Endodermal cell (in vitro differentiated cells): ENCODE measurements at regions not wholly inside any gene's neighbourhood (a gene's known extent, or its start where the extent isn't known, plus 50 kb on each side); places are given as distances from the start of the nearest gene placed in this dataset.

Source experiments
- DNase-seq: peaks from one replicate; pipeline ENCODE4 v3.0.0-alpha.2; 2017
- H3K27ac ChIP-seq: 2 replicates; pipeline ENCODE4 v1.5.1; 2013; ENCODE audit warnings: mild to moderate bottlenecking, low read depth, low read length, moderate library complexity
- H3K27me3 ChIP-seq: 2 replicates; pipeline ENCODE4 v1.6.1; 2013; ENCODE audit warnings: mild to moderate bottlenecking, low read length, moderate library complexity; ENCODE audit not compliant: insufficient read depth, control insufficient read depth, poor library complexity, severe bottlenecking
- H3K36me3 ChIP-seq: 2 replicates; pipeline ENCODE4 v1.7.0; 2013; ENCODE audit warnings: mild to moderate bottlenecking, low read length, moderate library complexity; ENCODE audit not compliant: control insufficient read depth, insufficient read depth
- H3K4me1 ChIP-seq: one replicate; pipeline ENCODE4 v1.7.0; 2013; ENCODE audit warnings: low read length; ENCODE audit not compliant: control insufficient read depth, insufficient read depth
- H3K4me3 ChIP-seq: 2 replicates; pipeline ENCODE4 v1.5.1; 2013; ENCODE audit warnings: mild to moderate bottlenecking, low read length, moderate library complexity
- H3K9ac ChIP-seq: 2 replicates; pipeline ENCODE4 v1.6.1; 2013; ENCODE audit warnings: mild to moderate bottlenecking, low read length, moderate library complexity; ENCODE audit not compliant: poor library complexity, severe bottlenecking; ENCODE audit errors: extremely low read depth
- H3K9me3 ChIP-seq: 2 replicates; pipeline ENCODE4 v1.6.1; 2013; ENCODE audit warnings: mild to moderate bottlenecking, low read length, moderate library complexity; ENCODE audit not compliant: control insufficient read depth
- H3K27ac Mint-ChIP-seq: 2 replicates; pipeline ENCODE4 v1.8.0; 2020; ENCODE audit warnings: mixed read lengths
- H3K27me3 Mint-ChIP-seq: 2 replicates; pipeline ENCODE4 v1.8.0; 2021; ENCODE audit warnings: mild to moderate bottlenecking, mixed read lengths; ENCODE audit not compliant: insufficient read depth
- H3K36me3 Mint-ChIP-seq: 2 replicates; pipeline ENCODE4 v1.8.0; 2020; ENCODE audit warnings: low read depth, mixed read lengths
- H3K4me1 Mint-ChIP-seq: 2 replicates; pipeline ENCODE4 v1.8.0; 2020; ENCODE audit warnings: mixed read lengths
- H3K4me3 Mint-ChIP-seq: 2 replicates; pipeline ENCODE4 v1.8.0; 2020; ENCODE audit warnings: mild to moderate bottlenecking, moderate library complexity, mixed read lengths
- H3K9me3 Mint-ChIP-seq: 2 replicates; pipeline ENCODE4 v1.8.0; 2020; ENCODE audit warnings: mild to moderate bottlenecking, mixed read lengths
- CTCF ChIP-seq: fragments of 200-600 bp; sonication (generic); conservative IDR thresholded peaks from 2 replicates; pipeline ENCODE4 v1.5.0; 2021; ENCODE audit warnings: antibody characterized with exemption, mild to moderate bottlenecking
- WGBS, 2 experiments: methylation state at CpG; one replicate each; pipeline versions ENCODE4 v1.1.5 to v1.1.7; 2013; ENCODE audit warnings: missing lambda C conversion rate in 2 of 2, mixed read lengths in 1 of 2; ENCODE audit not compliant: insufficient coverage in 1 of 2, insufficient read length in 1 of 2; 5-methylcytosine and 5-hydroxymethylcytosine counted together

- Histone ChIP-seq H3K27me3 (no peaks in the 10 kb centered on the region), H3K9ac (no peak overlapping the region), H3K4me1 (no peaks in the 10 kb centered on the region), H3K4me3 (no peak overlapping the region), H3K36me3 (no peaks in the 10 kb centered on the region), H3K9me3 (no peaks in the 10 kb centered on the region), H3K27ac (no peak overlapping the region)
- H3K4me3 Mint-ChIP-seq: no peak overlapping the region
- H3K36me3 Mint-ChIP-seq: no peaks in the 10 kb centered on the region
- 89 to 90% methylated on average over 6 to 7 of the region's 7 CpGs for WGBS, 2 experiments
- H3K27me3 Mint-ChIP-seq: no peaks in the 10 kb centered on the region
- H3K27ac Mint-ChIP-seq: no peak overlapping the region
- peaks cover 32% of the 10 kb centered on the region for H3K4me1 Mint-ChIP-seq
- peak; percentile 73 for TF ChIP-seq CTCF
- DNase-seq: peak; percentile 52
- no peaks in the 10 kb centered on the region for H3K9me3 Mint-ChIP-seq
Measured at GRCh38 chr2:5368263-5368662, 323.9 kb upstream of the SOX11 start.

GRCh38 chr2:5369510-5369909, 322.7 kb upstream of the SOX11 start:
- H3K27ac ChIP-seq: no peak overlapping the region
- no peak overlapping the region for H3K27ac Mint-ChIP-seq
- no peaks in the 10 kb centered on the region for H3K27me3 ChIP-seq
- H3K36me3 ChIP-seq: no peaks in the 10 kb centered on the region
- no peak overlapping the region for H3K4me3 ChIP-seq
- TF ChIP-seq CTCF: no peak
- no peaks in the 10 kb centered on the region for H3K36me3 Mint-ChIP-seq
- H3K9ac ChIP-seq: no peak overlapping the region
- no peak for DNase-seq
- H3K4me3 Mint-ChIP-seq: no peak overlapping the region
- peaks cover 41% of the 10 kb centered on the region for H3K4me1 Mint-ChIP-seq
- WGBS, 2 experiments: 90 to 95% methylated on average over 2 to 6 of the region's 7 CpGs
- H3K9me3 ChIP-seq: no peaks in the 10 kb centered on the region
- no peaks in the 10 kb centered on the region for H3K27me3 Mint-ChIP-seq
- peaks cover 5% of the 10 kb centered on the region for H3K4me1 ChIP-seq
- H3K9me3 Mint-ChIP-seq: no peaks in the 10 kb centered on the region

GRCh38 chr2:5370158-5370557, 322.0 kb upstream of the SOX11 start:
- no peaks in the 10 kb centered on the region for H3K27me3 Mint-ChIP-seq
- H3K9me3 Mint-ChIP-seq: no peaks in the 10 kb centered on the region
- TF ChIP-seq CTCF: no peak
- 85 to 95% methylated on average over 3 to 5 of the region's 5 CpGs for WGBS, 2 experiments
- no peak overlapping the region for H3K27ac Mint-ChIP-seq
- Histone ChIP-seq H3K4me1 (peaks cover 5% of the 10 kb centered on the region), H3K27me3 (no peaks in the 10 kb centered on the region), H3K36me3 (no peaks in the 10 kb centered on the region), H3K9ac (no peak overlapping the region), H3K27ac (no peak overlapping the region), H3K9me3 (no peaks in the 10 kb centered on the region), H3K4me3 (no peak overlapping the region)
- DNase-seq: no peak
- peaks cover 48% of the 10 kb centered on the region for H3K4me1 Mint-ChIP-seq
- H3K4me3 Mint-ChIP-seq: no peak overlapping the region
- no peaks in the 10 kb centered on the region for H3K36me3 Mint-ChIP-seq
